Lung (tissue), 11 donors: ENCODE measurements at regions not wholly inside any gene's neighbourhood (a gene's known extent, or its start where the extent isn't known, plus 50 kb on each side); places are given as distances from the start of the nearest gene placed in this dataset.

ENCODE experiments used
- ATAC-seq: fragments of 200-7000 bp; cut with Tn5 transposase; one replicate; pipeline ENCODE4 v1.9.1; 2020; ENCODE audit warnings: moderate number of reproducible peaks; ENCODE audit not compliant: insufficient read depth, low FRiP score
- DNase-seq, 3 donors: peaks; one replicate each; pipeline ENCODE4 v3.0.0-alpha.2; 2013 to 2017
- H3K27ac ChIP-seq, 2 donors: one replicate each; pipeline ENCODE4 v1.5.1; 2013; ENCODE audit warnings: mild to moderate bottlenecking in 2 of 2, moderate library complexity in 2 of 2, control low read depth in 1 of 2, inconsistent platforms in 1 of 2, low read depth in 1 of 2, low read length in 1 of 2
- H3K27me3 ChIP-seq, 3 donors: one replicate each; pipeline ENCODE4 v1.5.1; 2013; ENCODE audit warnings: low read length in 2 of 3; ENCODE audit not compliant: control insufficient read depth in 3 of 3, insufficient read depth in 3 of 3
- H3K36me3 ChIP-seq, 4 donors: one replicate each; pipeline ENCODE4 v1.5.1; 2013; ENCODE audit warnings: low read length in 4 of 4, mild to moderate bottlenecking in 1 of 4, moderate library complexity in 1 of 4; ENCODE audit not compliant: control insufficient read depth in 4 of 4, insufficient read depth in 4 of 4
- H3K4me1 ChIP-seq, 5 donors: one replicate each; pipeline ENCODE4 v1.5.1; 2013; ENCODE audit warnings: low read length in 5 of 5, mild to moderate bottlenecking in 2 of 5, moderate library complexity in 1 of 5; ENCODE audit not compliant: control insufficient read depth in 5 of 5, insufficient read depth in 5 of 5
- H3K4me3 ChIP-seq: one replicate; pipeline ENCODE4 v1.5.1; 2013; ENCODE audit warnings: mild to moderate bottlenecking, control low read depth, moderate library complexity
- H3K9ac ChIP-seq, 2 donors: one replicate each; pipeline ENCODE4 v1.5.1; 2013; ENCODE audit warnings: low read length in 2 of 2, control low read depth in 1 of 2; ENCODE audit not compliant: insufficient read depth in 1 of 2
- H3K9me3 ChIP-seq, 4 donors: one replicate each; pipeline ENCODE4 v1.5.1; 2013; ENCODE audit warnings: low read length in 3 of 4, mild to moderate bottlenecking in 1 of 4, moderate library complexity in 1 of 4; ENCODE audit not compliant: control insufficient read depth in 4 of 4, insufficient read depth in 3 of 4
- WGBS, 2 donors: extraction: QIAGEN DNeasy Blood & Tissue Kit; methylation state at CpG; one replicate each; pipeline ENCODE4 v1.1.7; 2013; 5-methylcytosine and 5-hydroxymethylcytosine counted together
- TF ChIP-seq, protein P1 (sequence below): IDR thresholded peaks from 2 replicates; pipeline ENCODE4 v1.5.1; 2012; ENCODE audit warnings: mild to moderate bottlenecking; ENCODE audit errors: control extremely low read depth, extremely low read depth
- donor health status: control.
- donor health status: control.
- donor health status: Bipolar disorder and iron deficiency.
- donor health status: healthy.
- donor health status: DM: yes; HTN: yes; CAD: no.

DNA sequence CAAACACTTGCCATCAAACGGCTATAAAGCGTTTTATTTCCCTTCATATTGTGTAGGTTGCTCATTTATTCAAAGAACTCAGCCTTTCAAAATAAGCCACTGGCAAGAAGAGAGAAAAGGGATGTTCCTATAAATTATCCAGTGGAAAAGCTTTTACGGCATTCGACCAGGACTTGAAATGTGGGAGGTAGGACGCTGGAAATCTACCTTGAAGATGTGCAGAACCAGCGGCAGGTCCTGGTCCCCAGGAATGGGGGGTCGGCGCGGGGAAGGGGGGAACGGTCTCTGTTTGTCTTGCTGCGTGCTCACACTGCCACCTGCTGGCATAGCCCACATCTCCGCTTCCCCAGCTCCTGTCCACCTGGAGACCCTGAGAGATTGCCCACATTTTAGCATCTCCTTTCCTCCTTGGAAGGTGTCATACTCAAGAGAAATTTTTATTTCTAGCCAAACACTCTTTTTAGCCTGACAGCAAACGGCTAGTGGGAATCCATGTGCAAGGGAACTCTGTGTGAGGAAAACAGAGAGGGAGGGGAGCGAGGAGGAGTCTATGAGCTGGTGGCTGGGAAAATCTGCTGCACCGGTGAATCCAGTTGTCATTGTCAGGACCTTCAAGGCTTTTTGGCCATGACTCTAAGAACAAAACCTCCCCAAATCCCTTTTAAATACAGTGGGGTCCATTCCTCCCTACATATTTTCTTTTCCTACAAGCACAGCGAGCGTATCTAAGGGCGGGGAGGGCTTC lies 349.0 kb upstream of the PKDCC start:
- WGBS, 2 donors = 34 to 39% methylated on average over 18 of the region's 18 CpGs
- TF ChIP-seq, protein P1, sequence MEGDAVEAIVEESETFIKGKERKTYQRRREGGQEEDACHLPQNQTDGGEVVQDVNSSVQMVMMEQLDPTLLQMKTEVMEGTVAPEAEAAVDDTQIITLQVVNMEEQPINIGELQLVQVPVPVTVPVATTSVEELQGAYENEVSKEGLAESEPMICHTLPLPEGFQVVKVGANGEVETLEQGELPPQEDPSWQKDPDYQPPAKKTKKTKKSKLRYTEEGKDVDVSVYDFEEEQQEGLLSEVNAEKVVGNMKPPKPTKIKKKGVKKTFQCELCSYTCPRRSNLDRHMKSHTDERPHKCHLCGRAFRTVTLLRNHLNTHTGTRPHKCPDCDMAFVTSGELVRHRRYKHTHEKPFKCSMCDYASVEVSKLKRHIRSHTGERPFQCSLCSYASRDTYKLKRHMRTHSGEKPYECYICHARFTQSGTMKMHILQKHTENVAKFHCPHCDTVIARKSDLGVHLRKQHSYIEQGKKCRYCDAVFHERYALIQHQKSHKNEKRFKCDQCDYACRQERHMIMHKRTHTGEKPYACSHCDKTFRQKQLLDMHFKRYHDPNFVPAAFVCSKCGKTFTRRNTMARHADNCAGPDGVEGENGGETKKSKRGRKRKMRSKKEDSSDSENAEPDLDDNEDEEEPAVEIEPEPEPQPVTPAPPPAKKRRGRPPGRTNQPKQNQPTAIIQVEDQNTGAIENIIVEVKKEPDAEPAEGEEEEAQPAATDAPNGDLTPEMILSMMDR = peak; percentile 11
- no peak overlapping the region for H3K9ac ChIP-seq
- H3K4me1 ChIP-seq = no peaks in the 10 kb centered on the region
- H3K36me3 ChIP-seq = no peaks in the 10 kb centered on the region
- no peaks in the 10 kb centered on the region for H3K9me3 ChIP-seq
- no peak overlapping the region for H3K4me3 ChIP-seq
- no peak for ATAC-seq
- no peak overlapping the region for H3K27ac ChIP-seq
- DNase-seq = peak; percentile 25 to 28 (median 26)
- H3K27me3 ChIP-seq = no peaks in the 10 kb centered on the region

DNA sequence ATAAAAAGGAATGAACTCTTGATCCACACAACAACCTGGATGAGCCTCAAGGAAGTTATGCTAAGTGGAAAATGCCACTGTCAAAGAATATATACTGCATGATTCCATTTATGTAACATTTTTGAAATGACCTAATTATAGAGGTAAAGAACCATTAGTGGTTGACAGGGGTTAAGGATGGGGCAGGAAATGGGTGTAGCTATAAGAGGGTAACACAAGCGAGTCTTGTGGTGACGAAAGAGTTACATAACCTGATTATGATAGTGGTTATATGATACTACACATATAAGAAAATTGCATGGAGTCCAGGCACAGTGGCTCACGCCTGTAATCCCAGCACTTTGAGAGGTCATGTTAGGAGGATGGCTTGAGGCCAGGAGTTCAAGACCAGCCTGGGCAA lies 346.6 kb upstream of the PKDCC start:
- ATAC-seq (no peak), DNase-seq (no peak)
- Histone ChIP-seq H3K36me3 (no peaks in the 10 kb centered on the region), H3K9ac (no peak overlapping the region), H3K4me3 (no peak overlapping the region), H3K27me3 (no peaks in the 10 kb centered on the region), H3K4me1 (no peaks in the 10 kb centered on the region), H3K9me3 (no peaks in the 10 kb centered on the region), H3K27ac (no peak overlapping the region)
- 40 to 47% methylated on average over 3 of the region's 3 CpGs for WGBS, 2 donors
- TF ChIP-seq, protein P1 = no peak

DNA sequence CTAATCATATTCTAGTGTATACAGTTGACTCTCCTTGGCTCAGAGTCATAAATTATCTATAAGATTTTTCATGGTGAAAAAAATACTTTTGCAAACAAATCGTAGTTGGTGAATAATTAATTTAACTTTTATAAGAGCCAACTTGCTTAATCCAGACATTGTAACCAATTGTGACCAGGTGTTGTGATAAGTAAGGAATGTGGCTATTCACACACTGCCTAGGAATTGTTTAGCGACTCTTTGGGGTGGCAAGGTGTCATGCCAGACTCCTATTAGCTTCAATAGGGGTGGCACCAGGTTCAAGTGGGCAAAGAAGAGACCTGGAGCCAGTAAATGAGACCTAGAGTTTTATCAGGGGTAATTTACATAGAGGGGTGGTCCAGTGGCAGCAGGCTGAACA lies 344.7 kb upstream of the PKDCC start:
- Histone ChIP-seq H3K9ac (no peak overlapping the region), H3K4me3 (no peak overlapping the region), H3K27me3 (no peaks in the 10 kb centered on the region), H3K4me1 (no peaks in the 10 kb centered on the region), H3K36me3 (no peaks in the 10 kb centered on the region), H3K9me3 (no peaks in the 10 kb centered on the region), H3K27ac (no peak overlapping the region)
- no peak for DNase-seq
- TF ChIP-seq, protein P1 = no peak
- 63 to 79% methylated on average over 2 of the region's 2 CpGs for WGBS, 2 donors
- no peak for ATAC-seq

DNA sequence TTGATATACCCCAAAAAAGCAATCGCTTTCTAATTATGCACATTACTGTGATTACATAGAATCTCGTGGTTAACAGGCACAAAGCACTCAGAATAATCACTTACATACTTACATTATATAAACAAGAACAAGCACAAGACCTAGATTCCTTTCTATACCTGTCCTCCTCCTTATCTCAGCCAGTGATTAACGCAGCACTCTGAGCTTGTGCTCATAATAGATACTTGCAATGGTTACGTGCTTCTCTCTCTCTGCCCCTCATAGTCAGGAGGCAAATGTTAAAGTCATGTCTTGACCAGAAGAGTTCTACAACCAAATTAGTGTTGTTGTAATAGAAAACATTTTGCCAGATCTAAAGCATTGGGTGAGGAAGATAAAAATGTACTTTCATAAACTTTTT lies 342.2 kb upstream of the PKDCC start:
- H3K36me3 ChIP-seq = no peaks in the 10 kb centered on the region
- H3K27ac ChIP-seq = no peak overlapping the region
- WGBS, 2 donors = 55 to 77% methylated on average over 4 of the region's 4 CpGs
- H3K9me3 ChIP-seq = no peaks in the 10 kb centered on the region
- H3K4me3 ChIP-seq = no peak overlapping the region
- TF ChIP-seq, protein P1 = no peak
- DNase-seq (no peak), ATAC-seq (no peak)
- H3K9ac ChIP-seq = no peak overlapping the region
- no peaks in the 10 kb centered on the region for H3K27me3 ChIP-seq
- H3K4me1 ChIP-seq = no peaks in the 10 kb centered on the region
